ENCODE measurements at regions not wholly inside any gene's neighbourhood (a gene's known extent, or its start where the extent isn't known, plus 50 kb on each side); places are given as distances from the start of the nearest gene placed in this dataset.

DNA sequence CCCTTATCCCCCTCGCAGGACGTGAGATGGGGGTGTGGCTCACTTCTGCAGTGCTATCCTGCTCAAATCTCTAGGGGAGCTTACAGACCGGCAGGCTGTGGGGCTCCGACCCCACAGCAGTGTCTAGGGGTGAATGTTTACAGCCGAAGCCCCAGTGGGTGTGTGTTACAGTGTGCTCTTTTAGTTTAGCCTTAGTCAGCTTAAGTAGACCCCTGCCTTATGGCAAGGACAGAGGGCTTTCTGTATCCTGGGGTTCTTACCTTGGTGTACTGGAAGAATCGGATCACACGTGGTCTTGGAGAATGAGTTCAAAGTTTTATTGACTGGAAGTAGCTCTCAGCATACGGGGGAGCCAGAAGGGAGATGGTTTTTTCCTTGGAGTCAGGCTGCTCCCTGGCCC lies 348.2 kb upstream of the GYPC start:
- no peak for DNase-seq
- no peak overlapping the region for H3K4me3 Mint-ChIP-seq
- H3K27me3 Mint-ChIP-seq (ENCODE audit: insufficient read depth), result no peaks in the 10 kb centered on the region
- Histone ChIP-seq H3K27me3 (ENCODE audit: control insufficient read depth, insufficient read depth, low read length, poor library complexity, severe bottlenecking) (no peaks in the 10 kb centered on the region), H3K27ac (ENCODE audit: low read depth, low read length) (no peak overlapping the region), H3K9me3 (ENCODE audit: control insufficient read depth, low read length) (no peaks in the 10 kb centered on the region), H3K4me3 (ENCODE audit: low read length) (no peak overlapping the region), H3K36me3 (ENCODE audit: control insufficient read depth, insufficient read depth, low read length) (no peaks in the 10 kb centered on the region), H3K9ac (ENCODE audit: extremely low read depth, low read length, poor library complexity, severe bottlenecking) (no peak overlapping the region), H3K4me1 (ENCODE audit: control insufficient read depth, insufficient read depth, low read length) (no peaks in the 10 kb centered on the region)
- 90% methylated on average over 4 to 8 of the region's 8 CpGs for WGBS, 2 experiments (ENCODE audit: insufficient coverage in 1 of 2, insufficient read length in 1 of 2)
- TF ChIP-seq CTCF (conservative IDR thresholded peaks at IDR 0.05), result no peak
- H3K27ac Mint-ChIP-seq, result no peak overlapping the region
- H3K36me3 Mint-ChIP-seq (ENCODE audit: low read depth), result no peaks in the 10 kb centered on the region
- no peaks in the 10 kb centered on the region for H3K4me1 Mint-ChIP-seq
- no peaks in the 10 kb centered on the region for H3K9me3 Mint-ChIP-seq

GRCh38 chr2:126309185-126309584 lies 346.8 kb upstream of the GYPC start:
- no peak for DNase-seq
- Mint-ChIP-seq H3K4me3 (no peak overlapping the region), H3K27ac (no peak overlapping the region), H3K4me1 (no peaks in the 10 kb centered on the region), H3K9me3 (no peaks in the 10 kb centered on the region), H3K36me3 (ENCODE audit: low read depth) (no peaks in the 10 kb centered on the region), H3K27me3 (ENCODE audit: insufficient read depth) (no peaks in the 10 kb centered on the region)
- no peak for TF ChIP-seq CTCF (conservative IDR thresholded peaks at IDR 0.05)
- WGBS, 2 experiments (ENCODE audit: insufficient coverage in 1 of 2, insufficient read length in 1 of 2), result no CpG with 5 or more reads among the region's 2 CpGs
- H3K27me3 ChIP-seq (ENCODE audit: control insufficient read depth, insufficient read depth, low read length, poor library complexity, severe bottlenecking), result no peaks in the 10 kb centered on the region
- no peak overlapping the region for H3K27ac ChIP-seq (ENCODE audit: low read depth, low read length)
- no peaks in the 10 kb centered on the region for H3K4me1 ChIP-seq (ENCODE audit: control insufficient read depth, insufficient read depth, low read length)
- no peak overlapping the region for H3K4me3 ChIP-seq (ENCODE audit: low read length)
- H3K9ac ChIP-seq (ENCODE audit: extremely low read depth, low read length, poor library complexity, severe bottlenecking), result no peak overlapping the region
- H3K9me3 ChIP-seq (ENCODE audit: control insufficient read depth, low read length), result no peaks in the 10 kb centered on the region
- no peaks in the 10 kb centered on the region for H3K36me3 ChIP-seq (ENCODE audit: control insufficient read depth, insufficient read depth, low read length)

GRCh38 chr2:126312579-126312978 lies 343.4 kb upstream of the GYPC start:
- Histone ChIP-seq H3K27me3 (ENCODE audit: control insufficient read depth, insufficient read depth, low read length, poor library complexity, severe bottlenecking) (no peaks in the 10 kb centered on the region), H3K4me3 (ENCODE audit: low read length) (no peak overlapping the region), H3K9me3 (ENCODE audit: control insufficient read depth, low read length) (no peaks in the 10 kb centered on the region), H3K27ac (ENCODE audit: low read depth, low read length) (no peak overlapping the region), H3K4me1 (ENCODE audit: control insufficient read depth, insufficient read depth, low read length) (no peaks in the 10 kb centered on the region), H3K36me3 (ENCODE audit: control insufficient read depth, insufficient read depth, low read length) (no peaks in the 10 kb centered on the region), H3K9ac (ENCODE audit: extremely low read depth, low read length, poor library complexity, severe bottlenecking) (no peak overlapping the region)
- Mint-ChIP-seq H3K4me3 (no peak overlapping the region), H3K27ac (no peak overlapping the region), H3K4me1 (no peaks in the 10 kb centered on the region), H3K9me3 (no peaks in the 10 kb centered on the region), H3K36me3 (ENCODE audit: low read depth) (no peaks in the 10 kb centered on the region), H3K27me3 (ENCODE audit: insufficient read depth) (no peaks in the 10 kb centered on the region)
- no peak for DNase-seq
- TF ChIP-seq CTCF (conservative IDR thresholded peaks at IDR 0.05), result no peak
- 83 to 94% methylated on average over 3 to 5 of the region's 5 CpGs for WGBS, 2 experiments (ENCODE audit: insufficient coverage in 1 of 2, insufficient read length in 1 of 2)
